Parathyroid adenoma (tissue), 2 donors: ENCODE measurements at regions not wholly inside any gene's neighbourhood (a gene's known extent, or its start where the extent isn't known, plus 50 kb on each side); places are given as distances from the start of the nearest gene placed in this dataset.

ENCODE experiments used
- H2AFZ ChIP-seq: fragments of 300-600 bp; sonication (generic); one replicate; pipeline ENCODE4 v1.7.0; 2017; ENCODE audit warnings: antibody characterized with exemption, mild to moderate bottlenecking
- H3K27ac ChIP-seq: fragments of 300-600 bp; sonication (generic); one replicate; pipeline ENCODE4 v1.7.0; 2017
- H3K27me3 ChIP-seq: fragments of 300-600 bp; sonication (generic); one replicate; pipeline ENCODE4 v1.7.0; 2017; ENCODE audit warnings: low read length; ENCODE audit not compliant: control insufficient read depth, insufficient read depth
- H3K36me3 ChIP-seq: fragments of 300-600 bp; sonication (generic); one replicate; pipeline ENCODE4 v1.7.0; 2017; ENCODE audit warnings: low read length; ENCODE audit not compliant: control insufficient read depth, insufficient read depth
- H3K4me1 ChIP-seq: fragments of 300-600 bp; sonication (generic); one replicate; pipeline ENCODE4 v1.7.0; 2017; ENCODE audit warnings: control low read depth
- H3K4me2 ChIP-seq: fragments of 300-600 bp; sonication (generic); one replicate; pipeline ENCODE4 v1.7.0; 2017; ENCODE audit warnings: low read length
- H3K4me3 ChIP-seq: fragments of 300-600 bp; sonication (generic); one replicate; pipeline ENCODE4 v1.7.0; 2017; ENCODE audit warnings: low read depth, low read length
- H3K79me2 ChIP-seq: fragments of 300-600 bp; sonication (generic); one replicate; pipeline ENCODE4 v1.7.0; 2017; ENCODE audit warnings: control low read depth
- H3K9ac ChIP-seq: fragments of 300-600 bp; sonication (generic); one replicate; pipeline ENCODE4 v1.7.0; 2017; ENCODE audit warnings: mild to moderate bottlenecking
- H3K9me3 ChIP-seq: fragments of 300-600 bp; sonication (generic); one replicate; pipeline ENCODE4 v1.7.0; 2017; ENCODE audit warnings: low read length; ENCODE audit not compliant: control insufficient read depth
- CTCF ChIP-seq: fragments of 300-600 bp; sonication (generic); IDR thresholded peaks from one replicate; pipeline ENCODE4 v1.7.0; 2017; ENCODE audit warnings: antibody characterized with exemption, mild to moderate bottlenecking
- donor health status: primary hyperparathyroidism.

GRCh38 chr4:163958751-163959150 is 464.3 kb downstream of the TMA16 start:
- H3K27ac ChIP-seq, result no peak overlapping the region
- no peak overlapping the region for H3K9ac ChIP-seq
- H3K27me3 ChIP-seq, result no peaks in the 10 kb centered on the region
- no peaks in the 10 kb centered on the region for H3K79me2 ChIP-seq
- no peak overlapping the region for H2AFZ ChIP-seq
- H3K4me2 ChIP-seq, result no peak overlapping the region
- no peaks in the 10 kb centered on the region for H3K4me1 ChIP-seq
- no peaks in the 10 kb centered on the region for H3K9me3 ChIP-seq
- no peak overlapping the region for H3K4me3 ChIP-seq
- TF ChIP-seq CTCF, result no peak
- H3K36me3 ChIP-seq, result no peaks in the 10 kb centered on the region

GRCh38 chr4:163959932-163960331 is 465.4 kb downstream of the TMA16 start:
- TF ChIP-seq CTCF, result no peak

GRCh38 chr4:163966612-163967011 is 472.1 kb downstream of the TMA16 start:
- Histone ChIP-seq H3K9ac (no peak overlapping the region), H3K79me2 (no peaks in the 10 kb centered on the region), H3K4me2 (no peak overlapping the region), H2AFZ (no peak overlapping the region), H3K9me3 (no peaks in the 10 kb centered on the region), H3K4me3 (no peak overlapping the region), H3K27ac (no peak overlapping the region), H3K36me3 (no peaks in the 10 kb centered on the region), H3K4me1 (no peaks in the 10 kb centered on the region), H3K27me3 (no peaks in the 10 kb centered on the region)
- no peak for TF ChIP-seq CTCF

More at GRCh38 chr4:163959932-163960331, 465.4 kb downstream of the TMA16 start:
- H3K4me3 ChIP-seq, result no peak overlapping the region
- no peak overlapping the region for H2AFZ ChIP-seq
- no peak overlapping the region for H3K9ac ChIP-seq
- H3K36me3 ChIP-seq, result no peaks in the 10 kb centered on the region
- H3K27me3 ChIP-seq, result no peaks in the 10 kb centered on the region
- no peak overlapping the region for H3K4me2 ChIP-seq
- H3K9me3 ChIP-seq, result no peaks in the 10 kb centered on the region
- no peak overlapping the region for H3K27ac ChIP-seq
- H3K4me1 ChIP-seq, result no peaks in the 10 kb centered on the region
- H3K79me2 ChIP-seq, result no peaks in the 10 kb centered on the region

- no peaks in the 10 kb centered on the region for H3K36me3 ChIP-seq
- no peak overlapping the region for H3K27ac ChIP-seq
- H3K9ac ChIP-seq, result no peak overlapping the region
- H3K4me3 ChIP-seq, result no peak overlapping the region
- H2AFZ ChIP-seq, result no peak overlapping the region
- no peaks in the 10 kb centered on the region for H3K27me3 ChIP-seq
- H3K4me2 ChIP-seq, result no peak overlapping the region
- no peak for TF ChIP-seq CTCF
- no peaks in the 10 kb centered on the region for H3K4me1 ChIP-seq
- H3K79me2 ChIP-seq, result no peaks in the 10 kb centered on the region
- H3K9me3 ChIP-seq, result no peaks in the 10 kb centered on the region
Observed at GRCh38 chr4:163967263-163967662, 472.8 kb downstream of the TMA16 start.

GRCh38 chr4:163967710-163968109 is 473.2 kb downstream of the TMA16 start:
- H3K9me3 ChIP-seq, result no peaks in the 10 kb centered on the region
- no peak overlapping the region for H2AFZ ChIP-seq
- H3K4me2 ChIP-seq, result no peak overlapping the region
- TF ChIP-seq CTCF, result no peak
- no peaks in the 10 kb centered on the region for H3K79me2 ChIP-seq
- no peak overlapping the region for H3K4me3 ChIP-seq
- no peak overlapping the region for H3K27ac ChIP-seq
- H3K36me3 ChIP-seq, result no peaks in the 10 kb centered on the region
- no peaks in the 10 kb centered on the region for H3K27me3 ChIP-seq
- no peak overlapping the region for H3K9ac ChIP-seq
- H3K4me1 ChIP-seq, result no peaks in the 10 kb centered on the region
